ENCODE measurements at regions not wholly inside any gene's neighbourhood (a gene's known extent, or its start where the extent isn't known, plus 50 kb on each side); places are given as distances from the start of the nearest gene placed in this dataset.

DNA sequence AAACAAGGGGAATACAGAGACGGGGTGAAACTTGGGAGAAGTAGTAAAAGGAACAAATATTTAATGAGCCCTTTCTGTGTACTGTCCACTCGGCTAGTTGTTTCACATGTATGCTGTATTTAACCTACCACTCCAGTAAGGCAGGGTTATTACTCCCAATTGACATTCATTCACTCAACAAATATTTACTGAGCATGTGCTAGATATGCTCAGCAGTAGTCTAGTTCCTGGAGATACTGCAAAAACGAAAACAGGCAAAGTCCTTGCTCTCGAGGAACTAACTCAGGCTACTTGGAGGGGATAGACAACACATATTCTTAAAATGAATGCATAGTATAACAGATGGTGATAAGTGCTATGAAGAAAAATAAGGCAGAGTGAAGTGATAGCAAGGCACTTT is 207.3 kb downstream of the SS18 start:
- no peaks in the 10 kb centered on the region for H3K36me3 ChIP-seq (ENCODE audit: low read depth, low read length)
- DNase-seq (no peak), ATAC-seq (no peak)
- H3K27me3 ChIP-seq (ENCODE audit: low read length), result peaks cover 24% of the 10 kb centered on the region
- no peaks in the 10 kb centered on the region for H3K79me2 ChIP-seq (ENCODE audit: low read length)
- BruUV-seq (replicated peaks), result no TSS peak
- no peaks in the 10 kb centered on the region for H3K9me3 ChIP-seq (ENCODE audit: low read length)
- no peaks in the 10 kb centered on the region for H3F3A ChIP-seq (ENCODE audit: low read length, unreplicated experiment)
- intact Hi-C loops (cut with micrococcal nuclease), result no loop called here
- no peaks in the 10 kb centered on the region for H4K20me1 ChIP-seq (ENCODE audit: low read length)
- H2AFZ ChIP-seq (ENCODE audit: low read length), result no peak overlapping the region
- no peaks in the 10 kb centered on the region for H3K4me1 ChIP-seq (ENCODE audit: insufficient read depth, low read length)
- no peak overlapping the region for H3K27ac ChIP-seq (ENCODE audit: low read length)
- no peak overlapping the region for H3K4me3 ChIP-seq (ENCODE audit: low read length)
- no peak overlapping the region for H3K9ac ChIP-seq (ENCODE audit: low read length)
- ChIA-PET POLR2A (ENCODE audit: unreplicated experiment) (no interaction called here), CTCF (no interaction called here)
- H3K9me2 ChIP-seq (replicated peaks; ENCODE audit: low read length), result no peaks in the 10 kb centered on the region
- no peak for TF ChIP-seq EZH2phosphoT487 (IDR thresholded peaks at IDR 0.05; ENCODE audit: borderline replicate concordance, low read length)
- TF ChIP-seq, protein P1, sequence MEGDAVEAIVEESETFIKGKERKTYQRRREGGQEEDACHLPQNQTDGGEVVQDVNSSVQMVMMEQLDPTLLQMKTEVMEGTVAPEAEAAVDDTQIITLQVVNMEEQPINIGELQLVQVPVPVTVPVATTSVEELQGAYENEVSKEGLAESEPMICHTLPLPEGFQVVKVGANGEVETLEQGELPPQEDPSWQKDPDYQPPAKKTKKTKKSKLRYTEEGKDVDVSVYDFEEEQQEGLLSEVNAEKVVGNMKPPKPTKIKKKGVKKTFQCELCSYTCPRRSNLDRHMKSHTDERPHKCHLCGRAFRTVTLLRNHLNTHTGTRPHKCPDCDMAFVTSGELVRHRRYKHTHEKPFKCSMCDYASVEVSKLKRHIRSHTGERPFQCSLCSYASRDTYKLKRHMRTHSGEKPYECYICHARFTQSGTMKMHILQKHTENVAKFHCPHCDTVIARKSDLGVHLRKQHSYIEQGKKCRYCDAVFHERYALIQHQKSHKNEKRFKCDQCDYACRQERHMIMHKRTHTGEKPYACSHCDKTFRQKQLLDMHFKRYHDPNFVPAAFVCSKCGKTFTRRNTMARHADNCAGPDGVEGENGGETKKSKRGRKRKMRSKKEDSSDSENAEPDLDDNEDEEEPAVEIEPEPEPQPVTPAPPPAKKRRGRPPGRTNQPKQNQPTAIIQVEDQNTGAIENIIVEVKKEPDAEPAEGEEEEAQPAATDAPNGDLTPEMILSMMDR (conservative IDR thresholded peaks at IDR 0.05; ENCODE audit: low read depth, low read length), result no peak
- no peak for TF ChIP-seq EZH2 (IDR thresholded peaks at IDR 0.05; ENCODE audit: low read length, unreplicated experiment)
- no peak overlapping the region for H3K4me2 ChIP-seq (ENCODE audit: low read length)

DNA sequence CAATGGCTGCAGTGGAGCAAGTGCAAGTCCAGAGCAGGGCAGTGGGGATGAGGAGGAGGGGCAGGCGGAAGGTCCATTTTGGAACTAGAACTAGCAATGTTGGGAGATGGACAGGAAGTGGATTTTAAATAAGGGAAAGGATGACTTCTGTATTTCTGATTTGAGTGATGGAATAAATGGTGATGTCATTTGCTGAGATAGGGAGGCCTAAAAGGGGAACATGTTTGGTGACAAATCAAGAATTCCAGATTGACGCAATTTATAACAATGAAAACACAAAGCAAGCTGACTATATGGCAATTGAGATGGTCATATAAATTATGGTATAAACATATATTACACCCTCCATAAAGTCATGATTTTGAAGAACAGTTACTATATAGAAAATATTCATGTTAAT is 209.3 kb downstream of the SS18 start:
- TF ChIP-seq, protein P1 (conservative IDR thresholded peaks at IDR 0.05; ENCODE audit: low read depth, low read length), result no peak
- no peak for TF ChIP-seq EZH2phosphoT487 (IDR thresholded peaks at IDR 0.05; ENCODE audit: borderline replicate concordance, low read length)
- no peak for TF ChIP-seq EZH2 (IDR thresholded peaks at IDR 0.05; ENCODE audit: low read length, unreplicated experiment)
- ChIA-PET CTCF (no interaction called here), POLR2A (ENCODE audit: unreplicated experiment) (no interaction called here)
- Histone ChIP-seq H3K36me3 (ENCODE audit: low read depth, low read length) (no peaks in the 10 kb centered on the region), H3K27me3 (ENCODE audit: low read length) (peaks cover 39% of the 10 kb centered on the region), H3K9me3 (ENCODE audit: low read length) (no peaks in the 10 kb centered on the region), H3F3A (ENCODE audit: low read length, unreplicated experiment) (no peaks in the 10 kb centered on the region), H3K9ac (ENCODE audit: low read length) (no peak overlapping the region), H3K4me3 (ENCODE audit: low read length) (no peak overlapping the region), H3K4me1 (ENCODE audit: insufficient read depth, low read length) (no peaks in the 10 kb centered on the region), H3K4me2 (ENCODE audit: low read length) (no peak overlapping the region), H3K9me2 (replicated peaks; ENCODE audit: low read length) (no peaks in the 10 kb centered on the region), H4K20me1 (ENCODE audit: low read length) (no peaks in the 10 kb centered on the region), H2AFZ (ENCODE audit: low read length) (no peak overlapping the region), H3K27ac (ENCODE audit: low read length) (no peak overlapping the region), H3K79me2 (ENCODE audit: low read length) (no peaks in the 10 kb centered on the region)
- DNase-seq, result no peak
- BruUV-seq (replicated peaks), result no TSS peak
- intact Hi-C loops (cut with micrococcal nuclease), result no loop called here
- ATAC-seq, result no peak

DNA sequence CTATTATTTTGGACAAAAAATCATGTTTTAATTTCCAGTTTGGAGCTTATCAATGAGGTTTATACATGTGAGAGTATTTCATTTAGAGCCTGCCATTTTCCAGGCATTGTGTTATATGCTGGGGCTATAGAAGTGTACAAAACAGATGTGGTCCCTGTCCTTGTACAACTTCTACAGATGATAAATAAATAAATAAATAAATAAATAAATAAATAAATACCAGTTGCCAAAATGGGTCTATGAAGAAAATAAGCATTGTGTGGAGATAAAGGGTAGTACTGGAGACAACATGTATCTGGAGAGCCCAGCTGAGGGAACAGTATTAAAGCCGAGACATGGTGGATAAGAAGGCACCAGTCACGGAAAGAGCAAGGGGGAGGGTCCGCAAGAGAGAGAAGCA is 210.0 kb downstream of the SS18 start:
- no peaks in the 10 kb centered on the region for H3K9me3 ChIP-seq (ENCODE audit: low read length)
- no peak overlapping the region for H3K9ac ChIP-seq (ENCODE audit: low read length)
- no peaks in the 10 kb centered on the region for H3K9me2 ChIP-seq (replicated peaks; ENCODE audit: low read length)
- ChIA-PET POLR2A (ENCODE audit: unreplicated experiment) (no interaction called here), CTCF (no interaction called here)
- DNase-seq (no peak), ATAC-seq (no peak)
- H3K4me3 ChIP-seq (ENCODE audit: low read length), result no peak overlapping the region
- BruUV-seq (replicated peaks), result no TSS peak
- no peaks in the 10 kb centered on the region for H3K79me2 ChIP-seq (ENCODE audit: low read length)
- H3K4me1 ChIP-seq (ENCODE audit: insufficient read depth, low read length), result no peaks in the 10 kb centered on the region
- H3K36me3 ChIP-seq (ENCODE audit: low read depth, low read length), result no peaks in the 10 kb centered on the region
- H4K20me1 ChIP-seq (ENCODE audit: low read length), result no peaks in the 10 kb centered on the region
- intact Hi-C loops (cut with micrococcal nuclease), result no loop called here
- no peak overlapping the region for H3K4me2 ChIP-seq (ENCODE audit: low read length)
- H3F3A ChIP-seq (ENCODE audit: low read length, unreplicated experiment), result no peaks in the 10 kb centered on the region
- no peak overlapping the region for H3K27ac ChIP-seq (ENCODE audit: low read length)
- H3K27me3 ChIP-seq (ENCODE audit: low read length), result peaks cover 40% of the 10 kb centered on the region
- H2AFZ ChIP-seq (ENCODE audit: low read length), result no peak overlapping the region
- no peak for TF ChIP-seq EZH2 (IDR thresholded peaks at IDR 0.05; ENCODE audit: low read length, unreplicated experiment)
- TF ChIP-seq EZH2phosphoT487 (IDR thresholded peaks at IDR 0.05; ENCODE audit: borderline replicate concordance, low read length), result no peak
- TF ChIP-seq, protein P1 (conservative IDR thresholded peaks at IDR 0.05; ENCODE audit: low read depth, low read length), result no peak
